22Rv1 (cell line): ENCODE measurements at regions not wholly inside any gene's neighbourhood (a gene's known extent, or its start where the extent isn't known, plus 50 kb on each side); places are given as distances from the start of the nearest gene placed in this dataset.
"Not testable (repeated sequence)": the region's sequence is repeated elsewhere in the genome, so short reads cannot be mapped to it uniquely, and the experiment has no call there.

ENCODE experiments used
- H3K27ac ChIP-seq: fragments of 450-650 bp; 2 replicates; pipeline ENCODE4 v1.5.1; 2017
- CTCF ChIP-seq: fragments of 450-650 bp; IDR thresholded peaks from 2 replicates; pipeline ENCODE4 v1.5.1; 2017; ENCODE audit warnings: mild to moderate bottlenecking
- ZFX ChIP-seq: fragments of 450-650 bp; IDR thresholded peaks from 2 replicates; pipeline ENCODE4 v1.6.1; 2017; ENCODE audit warnings: antibody characterized with exemption, borderline replicate concordance

- H3K27ac ChIP-seq, result not testable (repeated sequence)
These were observed 55.3 kb downstream of the BBS10 start for GRCh38 chr12:76292891-76293290.

GRCh38 chr12:76292305-76292704 is 55.9 kb downstream of the BBS10 start:
- not testable (repeated sequence) for H3K27ac ChIP-seq

- TF ChIP-seq CTCF (no peak), ZFX (no peak)
- H3K27ac ChIP-seq, result no peak overlapping the region
These were observed 57.0 kb downstream of the BBS10 start for GRCh38 chr12:76290963-76291859.

- TF ChIP-seq CTCF, result no peak
- TF ChIP-seq ZFX, result no peak
- H3K27ac ChIP-seq, result no peak overlapping the region
These were observed 60.0 kb downstream of the BBS10 start for GRCh38 chr12:76288218-76288617.

GRCh38 chr12:76284816-76285750 is 63.1 kb downstream of the BBS10 start:
- no peak overlapping the region for H3K27ac ChIP-seq
- TF ChIP-seq CTCF (no peak), ZFX (no peak)

GRCh38 chr12:76282744-76283143 is 65.5 kb downstream of the BBS10 start:
- TF ChIP-seq ZFX (no peak), CTCF (no peak)
- no peak overlapping the region for H3K27ac ChIP-seq

GRCh38 chr12:76277480-76277879 is 70.7 kb downstream of the BBS10 start:
- no peak overlapping the region for H3K27ac ChIP-seq
- TF ChIP-seq CTCF, result no peak
- TF ChIP-seq ZFX, result no peak
